22Rv1 (cell line): ENCODE measurements at regions not wholly inside any gene's neighbourhood (a gene's known extent, or its start where the extent isn't known, plus 50 kb on each side); places are given as distances from the start of the nearest gene placed in this dataset.

Experiments
- H3K27ac ChIP-seq: fragments of 450-650 bp; 2 replicates; pipeline ENCODE4 v1.5.1; 2017
- CTCF ChIP-seq: fragments of 450-650 bp; IDR thresholded peaks from 2 replicates; pipeline ENCODE4 v1.5.1; 2017; ENCODE audit warnings: mild to moderate bottlenecking
- ZFX ChIP-seq: fragments of 450-650 bp; IDR thresholded peaks from 2 replicates; pipeline ENCODE4 v1.6.1; 2017; ENCODE audit warnings: antibody characterized with exemption, borderline replicate concordance

GRCh38 chr13:72221276-72221962 lies 354.4 kb upstream of the DACH1 start:
- TF ChIP-seq ZFX = no peak
- TF ChIP-seq CTCF = peak; percentile 97
- H3K27ac ChIP-seq = no peak overlapping the region

- TF ChIP-seq ZFX (no peak), CTCF (no peak)
- no peak overlapping the region for H3K27ac ChIP-seq
Observed at GRCh38 chr13:72218966-72219365, 352.0 kb upstream of the DACH1 start.

- TF ChIP-seq CTCF (no peak), ZFX (no peak)
- H3K27ac ChIP-seq = no peak overlapping the region
Observed at GRCh38 chr13:72217142-72217541, 350.1 kb upstream of the DACH1 start.

- TF ChIP-seq CTCF = no peak
- no peak for TF ChIP-seq ZFX
- no peak overlapping the region for H3K27ac ChIP-seq
Observed at GRCh38 chr13:72208112-72208645, 341.2 kb upstream of the DACH1 start.

- TF ChIP-seq ZFX (no peak), CTCF (no peak)
- H3K27ac ChIP-seq = no peak overlapping the region
Observed at GRCh38 chr13:72205773-72206172, 338.8 kb upstream of the DACH1 start.

- TF ChIP-seq CTCF (no peak), ZFX (no peak)
- H3K27ac ChIP-seq = no peak overlapping the region
Observed at GRCh38 chr13:72204291-72204690, 337.3 kb upstream of the DACH1 start.

- no peak overlapping the region for H3K27ac ChIP-seq
- TF ChIP-seq CTCF (no peak), ZFX (no peak)
Observed at GRCh38 chr13:72201726-72202125, 334.7 kb upstream of the DACH1 start.
